Inflammatory macrophage treated with lipopolysaccharide for 1 hour (primary cell): ENCODE measurements at regions not wholly inside any gene's neighbourhood (a gene's known extent, or its start where the extent isn't known, plus 50 kb on each side); places are given as distances from the start of the nearest gene placed in this dataset.

Experiments used
- DNase-seq, 2 donors: peaks; one replicate each; pipeline ENCODE4 v3.0.0-alpha.2; 2020 to 2022

- no peak for DNase-seq
These were observed 196.7 kb downstream of the FOXO1 start for GRCh38 chr13:40469581-40470310.

GRCh38 chr13:40470660-40471059 lies 195.8 kb downstream of the FOXO1 start:
- no peak for DNase-seq

DNA sequence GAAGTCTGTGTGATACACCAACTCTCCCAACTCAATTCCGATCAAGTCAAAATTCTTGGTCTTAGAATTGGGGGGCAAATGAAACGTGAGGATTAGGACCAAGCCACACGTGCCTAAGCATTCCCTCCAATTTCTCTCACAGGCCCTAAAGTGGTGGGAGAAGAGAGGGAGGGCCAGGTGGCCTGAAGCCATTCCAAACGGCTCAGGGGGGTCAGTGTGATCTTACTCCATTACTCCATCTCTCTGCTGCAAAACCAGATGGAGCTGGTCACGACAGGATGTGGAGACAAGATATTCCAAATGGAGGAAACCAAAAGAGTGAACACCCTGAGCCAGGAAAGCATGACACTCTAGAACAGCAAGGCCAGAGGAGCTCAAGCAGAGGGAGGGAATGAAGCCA lies 195.4 kb downstream of the FOXO1 start:
- DNase-seq: no peak

DNA sequence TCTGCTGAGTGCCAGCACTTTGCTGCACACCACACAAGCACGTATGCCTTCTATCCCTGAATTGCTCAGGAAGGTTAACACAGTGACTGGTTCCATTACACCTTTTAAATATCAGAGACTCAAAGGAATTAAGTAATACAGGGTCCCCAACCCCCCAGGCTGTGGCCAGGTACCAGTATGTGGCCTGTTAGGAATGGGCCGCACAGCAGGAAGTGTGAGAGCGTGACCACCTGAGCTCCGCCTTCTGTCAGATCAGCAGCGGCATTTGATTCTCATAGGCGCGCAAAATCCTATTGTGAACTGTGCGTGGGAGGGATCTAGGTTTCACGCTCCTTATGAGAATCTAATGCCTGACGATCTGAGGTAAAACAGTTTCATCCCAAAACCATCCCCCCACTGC lies 194.5 kb downstream of the FOXO1 start:
- DNase-seq: no peak

GRCh38 chr13:40472427-40473220 lies 193.8 kb downstream of the FOXO1 start:
- no peak for DNase-seq

DNA sequence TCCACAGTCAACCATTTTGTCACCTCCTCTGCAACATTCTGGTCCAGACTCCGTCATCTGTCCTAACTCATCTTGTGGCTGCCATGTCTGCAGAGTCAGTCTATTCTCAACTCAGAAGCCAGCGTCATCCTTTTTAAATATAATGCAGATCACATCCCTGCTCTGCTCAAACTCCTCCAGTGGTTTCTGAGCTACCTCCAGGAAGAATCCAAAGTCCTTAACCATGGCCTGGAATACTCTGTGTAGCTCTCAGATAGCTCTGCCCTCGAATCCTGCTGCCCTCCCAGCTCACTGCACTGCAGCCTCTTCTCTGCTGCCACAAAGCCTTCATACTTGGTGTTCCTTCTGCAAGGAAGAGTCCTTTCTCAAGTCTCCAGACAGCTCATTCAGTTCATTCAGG lies 190.8 kb downstream of the FOXO1 start:
- no peak for DNase-seq

- no peak for DNase-seq
These were observed 190.1 kb downstream of the FOXO1 start for GRCh38 chr13:40476175-40476958.

- peak; percentile 51 to 77 for DNase-seq
These were observed 188.5 kb downstream of the FOXO1 start for GRCh38 chr13:40477623-40478608.

DNA sequence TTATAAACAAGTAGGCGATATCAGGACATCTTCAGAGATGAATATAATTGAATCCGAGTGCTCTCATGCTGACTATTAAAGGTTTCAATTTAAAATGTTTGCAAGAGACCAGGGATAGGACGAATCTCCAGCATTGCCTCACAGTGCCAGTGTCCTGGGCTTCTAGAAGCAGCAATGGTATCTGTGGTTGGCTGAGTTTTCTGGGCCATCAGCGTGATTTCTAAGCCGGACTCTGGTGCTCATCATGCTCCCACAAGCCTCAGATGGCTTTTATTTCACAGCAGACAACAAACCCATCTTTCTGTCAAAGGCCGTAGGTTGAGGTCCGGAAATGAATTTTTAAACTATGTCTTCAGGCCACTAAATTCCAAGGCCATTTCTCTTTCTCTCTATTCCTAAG lies 187.7 kb downstream of the FOXO1 start:
- DNase-seq: no peak

GRCh38 chr13:40479196-40479845 lies 187.1 kb downstream of the FOXO1 start:
- no peak for DNase-seq

DNA sequence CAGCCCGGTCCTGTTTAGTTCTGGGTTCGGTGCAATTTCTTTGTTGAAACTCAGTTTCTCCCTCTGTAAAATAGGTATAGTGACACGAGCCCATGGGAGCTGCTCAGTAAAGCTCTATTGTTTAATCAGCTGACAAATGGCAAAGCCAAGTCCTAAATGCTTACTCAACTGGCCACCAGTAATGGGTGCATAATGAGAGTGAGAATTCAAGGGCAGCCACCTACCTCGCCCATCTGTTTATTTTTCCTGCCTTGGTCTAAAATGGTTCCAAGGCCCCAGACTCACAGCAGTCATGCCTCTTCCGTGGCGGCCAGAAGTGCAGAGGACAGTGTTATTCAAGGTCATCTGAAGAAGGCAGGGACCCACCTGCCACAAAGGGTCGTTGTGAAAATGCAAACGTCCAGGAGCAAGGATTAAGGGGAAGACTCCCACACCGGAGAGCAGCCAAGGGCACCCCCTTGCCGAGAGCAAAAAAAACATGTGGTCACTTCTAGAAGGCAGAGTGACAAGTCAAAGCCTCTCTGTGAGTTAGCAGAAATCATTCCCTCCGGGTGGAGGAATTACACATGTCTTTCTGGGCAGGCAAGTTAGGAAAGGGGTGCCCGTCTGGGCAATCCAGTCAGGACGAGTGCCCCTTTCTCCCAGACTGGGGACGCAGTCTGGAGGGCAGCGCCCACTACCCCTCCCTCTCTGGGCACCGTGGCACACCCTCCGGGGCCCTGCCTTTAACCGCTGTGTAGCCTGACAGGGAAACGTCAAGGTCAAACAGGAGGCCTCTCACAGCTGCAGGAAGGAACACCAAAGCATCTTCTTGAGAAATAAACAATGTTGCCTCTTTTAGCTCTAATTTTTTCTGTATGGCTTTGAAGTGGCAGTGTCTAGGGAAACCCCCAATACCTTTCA lies 186.2 kb downstream of the FOXO1 start:
- DNase-seq: no peak

DNA sequence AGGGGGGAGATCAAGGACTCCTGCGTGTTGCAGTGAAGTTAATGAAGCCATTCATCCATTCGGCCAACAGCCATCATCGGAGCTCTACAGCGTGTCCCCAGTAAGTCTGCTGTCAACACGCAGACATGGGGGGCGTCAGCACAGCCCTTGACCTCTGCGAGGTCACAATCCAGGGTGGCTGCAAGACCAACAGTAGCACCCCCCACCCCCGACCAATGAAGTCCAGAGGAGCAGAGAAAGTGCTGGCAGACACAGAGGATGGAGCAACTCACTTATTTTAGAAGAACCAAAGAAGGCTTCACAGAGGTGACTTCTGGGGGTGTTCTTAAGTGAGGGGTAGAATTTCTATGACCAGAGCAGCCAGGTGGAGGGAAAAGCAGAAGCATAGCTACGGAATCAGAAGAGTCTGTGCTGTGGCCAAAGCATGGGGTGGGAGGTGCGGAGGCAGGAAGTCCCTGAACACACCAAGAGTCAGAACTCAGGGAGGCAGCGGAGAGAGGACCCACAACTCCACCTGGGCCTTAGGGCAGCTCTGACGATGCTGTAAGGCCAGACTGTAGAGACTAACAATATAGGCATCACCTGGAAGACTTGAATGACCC lies 185.4 kb downstream of the FOXO1 start:
- DNase-seq: no peak

DNA sequence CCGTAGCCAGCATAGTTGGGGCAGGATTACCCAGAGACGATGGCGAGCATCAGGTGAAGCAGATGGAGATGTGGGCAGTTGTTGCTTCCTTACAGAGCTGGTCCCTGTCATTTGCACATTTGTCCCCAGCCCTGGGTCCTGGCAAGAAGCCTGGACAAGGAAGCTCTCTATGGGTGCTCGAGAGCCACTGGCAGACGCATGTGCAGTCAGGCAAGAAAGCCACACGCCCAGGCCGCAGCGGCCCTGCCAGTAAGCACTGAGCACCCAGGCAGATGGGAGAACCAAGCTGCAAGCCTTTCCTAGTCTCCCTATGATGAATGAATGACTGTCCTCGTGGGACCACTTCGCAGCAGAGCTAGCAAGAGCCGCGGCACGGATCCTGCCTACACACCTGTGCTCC lies 182.8 kb downstream of the FOXO1 start:
- DNase-seq: no peak

DNA sequence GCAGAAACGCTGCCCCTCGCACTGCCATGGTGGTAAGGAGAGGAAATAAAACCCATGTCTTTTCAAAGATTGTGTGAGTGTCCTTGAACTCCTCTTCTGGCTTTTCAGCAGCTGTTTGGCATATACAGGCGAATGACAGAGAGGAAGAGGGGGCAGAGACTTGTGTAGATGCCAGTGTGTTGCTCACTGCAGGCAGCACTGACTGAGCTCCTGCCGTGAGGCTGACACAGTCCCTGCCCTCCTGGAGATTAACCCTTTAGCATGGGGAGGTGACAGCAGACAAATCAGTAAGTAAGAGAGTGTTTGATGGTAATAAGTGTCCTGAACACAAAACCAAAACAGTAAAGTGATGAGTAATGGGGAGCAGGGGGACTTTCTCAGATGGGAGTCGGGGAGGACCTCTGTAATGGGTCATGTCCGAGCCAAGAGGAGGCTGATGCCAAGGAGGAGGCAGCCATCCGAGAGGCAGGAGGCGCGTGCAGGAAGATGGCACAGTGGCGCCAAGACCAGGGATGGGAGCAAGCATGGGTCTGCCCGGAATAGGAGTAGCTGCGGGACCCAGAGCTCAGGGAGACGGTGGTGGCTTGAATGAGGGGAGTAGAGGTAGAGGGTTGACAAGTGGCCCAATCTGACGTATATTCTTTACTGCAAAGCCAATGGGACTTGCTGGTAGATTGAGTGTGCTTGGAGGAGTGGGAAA lies 182.2 kb downstream of the FOXO1 start:
- DNase-seq: no peak

DNA sequence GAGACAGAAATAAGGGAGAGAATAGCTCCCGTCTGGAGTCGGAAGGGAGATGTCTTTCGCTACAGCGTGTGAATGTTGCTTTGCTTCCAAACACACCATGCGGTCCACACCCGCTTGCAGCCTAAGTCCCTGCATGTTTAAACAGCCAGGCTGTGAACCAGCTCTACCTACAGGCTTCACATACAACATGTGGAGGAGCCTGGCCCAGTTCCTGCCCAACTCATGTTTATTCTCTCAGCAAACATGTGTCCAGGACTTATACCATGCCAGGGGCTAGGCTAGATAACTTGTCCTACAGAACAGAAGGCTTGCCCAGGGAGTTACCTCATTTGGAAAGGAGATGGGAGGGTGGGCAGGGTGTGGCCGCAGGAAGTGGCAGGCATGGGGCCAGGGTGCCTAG lies 181.5 kb downstream of the FOXO1 start:
- no peak for DNase-seq

GRCh38 chr13:40485611-40486517 lies 180.6 kb downstream of the FOXO1 start:
- DNase-seq: no peak

DNA sequence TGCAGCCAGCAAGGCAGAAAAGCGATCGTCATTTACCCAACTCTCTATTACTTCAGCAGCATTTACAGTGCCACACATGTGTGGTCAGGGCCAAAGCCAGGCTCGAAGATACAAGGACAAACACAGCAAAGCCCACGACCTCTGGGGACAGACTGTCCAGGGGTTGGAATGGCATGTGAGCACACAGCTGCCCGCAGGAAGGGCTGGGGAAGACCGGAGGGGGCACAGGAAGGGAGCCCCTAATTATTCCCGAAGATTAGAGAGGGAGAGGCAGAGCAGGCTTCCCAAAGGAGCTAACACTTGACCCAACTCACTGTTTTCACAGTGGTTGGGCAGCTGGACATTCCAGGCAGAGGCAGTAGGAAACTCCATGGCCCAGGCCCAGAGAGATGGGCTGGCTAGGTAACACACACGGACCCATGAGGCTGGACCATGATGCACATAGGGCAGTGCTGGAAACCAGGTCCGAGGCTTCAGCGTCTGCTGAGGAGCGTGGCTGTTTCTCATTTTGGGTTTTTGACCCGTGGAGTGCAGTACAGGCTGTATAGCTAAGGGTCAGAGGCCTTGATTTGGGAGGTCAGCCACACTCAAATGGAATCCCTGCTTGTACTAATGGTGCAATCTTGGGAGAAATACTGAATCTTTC lies 179.8 kb downstream of the FOXO1 start:
- DNase-seq: no peak

DNA sequence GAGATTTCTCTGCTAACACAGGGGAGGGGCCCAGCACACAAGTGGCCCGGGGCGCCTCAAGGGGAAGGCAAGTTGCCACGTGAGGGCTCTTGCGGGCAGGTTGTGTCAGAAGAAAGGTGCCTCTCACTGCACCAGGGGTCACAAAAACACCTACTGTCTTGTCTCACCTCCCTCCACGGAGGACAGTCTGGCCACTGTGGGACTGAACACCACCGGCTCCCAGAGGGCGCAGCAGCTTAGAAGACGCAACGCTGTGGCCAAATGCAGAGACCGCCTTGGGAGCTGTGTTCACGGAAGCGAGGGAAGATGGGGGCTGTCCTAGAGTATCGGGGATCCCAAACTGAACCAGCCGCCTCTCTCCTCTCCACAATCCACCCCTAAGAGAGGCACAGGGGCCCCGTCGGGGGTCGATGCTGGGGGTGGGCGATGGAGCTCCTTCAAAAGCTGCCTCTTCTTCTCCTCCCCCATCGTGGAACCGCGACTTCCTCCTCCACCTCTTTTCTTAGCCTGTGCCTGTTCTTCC lies 177.5 kb downstream of the FOXO1 start:
- DNase-seq: no peak
